ENCODE measurements at regions not wholly inside any gene's neighbourhood (a gene's known extent, or its start where the extent isn't known, plus 50 kb on each side); places are given as distances from the start of the nearest gene placed in this dataset.

DNA sequence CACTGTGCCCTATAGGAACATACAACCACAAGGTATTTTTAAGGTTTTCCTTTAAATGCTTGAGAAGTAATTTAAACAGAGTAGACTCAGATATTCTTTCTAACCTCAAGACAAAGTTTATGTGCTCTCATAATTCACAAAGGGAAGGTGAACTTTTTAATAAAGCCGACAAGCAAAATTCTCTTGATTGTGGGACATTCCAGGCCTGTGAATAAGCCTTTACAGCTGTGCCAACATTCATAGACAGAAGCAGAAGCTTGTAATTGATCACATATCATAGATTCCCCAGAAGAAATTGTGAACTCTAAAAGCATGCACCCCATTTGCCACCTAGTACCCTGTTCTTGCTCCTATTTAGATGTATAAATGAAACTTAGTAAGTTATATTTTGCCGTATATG is 1107.8 kb upstream of the SEMA6A start:
- Mint-ChIP-seq H3K27me3 (ENCODE audit: insufficient read depth, low read depth, poor library complexity) (no peaks in the 10 kb centered on the region), H3K36me3 (ENCODE audit: low read depth) (no peaks in the 10 kb centered on the region; the same call in 2 of the 3 replicates), H3K4me1 (peaks cover 5% of the 10 kb centered on the region; the same call in 2 of the 3 replicates), H3K27ac (no peak overlapping the region), H3K4me3 (no peak overlapping the region), H3K9me3 (no peaks in the 10 kb centered on the region)
- ATAC-seq (no peak), DNase-seq (ENCODE audit: low spot score) (no peak)
- H3K4me3 ChIP-seq: no peak overlapping the region
- no peaks in the 10 kb centered on the region for H3K79me2 ChIP-seq (replicated peaks; ENCODE audit: insufficient read depth)
- H3K4me1 ChIP-seq (ENCODE audit: insufficient read depth): no peaks in the 10 kb centered on the region
- H3K27me3 ChIP-seq (ENCODE audit: insufficient read depth): no peaks in the 10 kb centered on the region
- H3K36me3 ChIP-seq (ENCODE audit: insufficient read depth): no peaks in the 10 kb centered on the region
- H3F3A ChIP-seq (replicated peaks; ENCODE audit: low read depth): no peaks in the 10 kb centered on the region
- H4K20me1 ChIP-seq (replicated peaks; ENCODE audit: insufficient read depth): no peaks in the 10 kb centered on the region
- H3K4me2 ChIP-seq: no peak overlapping the region
- H3K27ac ChIP-seq (ENCODE audit: low read depth): no peak overlapping the region
- TF ChIP-seq, protein P1, sequence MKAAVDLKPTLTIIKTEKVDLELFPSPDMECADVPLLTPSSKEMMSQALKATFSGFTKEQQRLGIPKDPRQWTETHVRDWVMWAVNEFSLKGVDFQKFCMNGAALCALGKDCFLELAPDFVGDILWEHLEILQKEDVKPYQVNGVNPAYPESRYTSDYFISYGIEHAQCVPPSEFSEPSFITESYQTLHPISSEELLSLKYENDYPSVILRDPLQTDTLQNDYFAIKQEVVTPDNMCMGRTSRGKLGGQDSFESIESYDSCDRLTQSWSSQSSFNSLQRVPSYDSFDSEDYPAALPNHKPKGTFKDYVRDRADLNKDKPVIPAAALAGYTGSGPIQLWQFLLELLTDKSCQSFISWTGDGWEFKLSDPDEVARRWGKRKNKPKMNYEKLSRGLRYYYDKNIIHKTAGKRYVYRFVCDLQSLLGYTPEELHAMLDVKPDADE (IDR thresholded peaks at IDR 0.05): no peak
- TF ChIP-seq ZNF114 (CRISPR knock-in tag; IDR thresholded peaks at IDR 0.05) (no peak), JUNB (IDR thresholded peaks at IDR 0.05; ENCODE audit: unreplicated experiment) (no peak), ZNF331 (CRISPR knock-in tag; IDR thresholded peaks at IDR 0.05; ENCODE audit: low read depth) (no peak), CREB1 (CRISPR knock-in tag; IDR thresholded peaks at IDR 0.05; ENCODE audit: low read depth) (no peak), EZH2 (IDR thresholded peaks at IDR 0.05; ENCODE audit: low read depth, unreplicated experiment) (no peak), POLR2AphosphoS5 (IDR thresholded peaks at IDR 0.05; ENCODE audit: low read depth) (no peak), STAT1 (IDR thresholded peaks at IDR 0.05; ENCODE audit: unreplicated experiment) (no peak), EZH2phosphoT487 (IDR thresholded peaks at IDR 0.05; ENCODE audit: unreplicated experiment) (no peak), NANOG (IDR thresholded peaks at IDR 0.05; ENCODE audit: borderline replicate concordance) (no peak)
- TF ChIP-seq, protein P2, sequence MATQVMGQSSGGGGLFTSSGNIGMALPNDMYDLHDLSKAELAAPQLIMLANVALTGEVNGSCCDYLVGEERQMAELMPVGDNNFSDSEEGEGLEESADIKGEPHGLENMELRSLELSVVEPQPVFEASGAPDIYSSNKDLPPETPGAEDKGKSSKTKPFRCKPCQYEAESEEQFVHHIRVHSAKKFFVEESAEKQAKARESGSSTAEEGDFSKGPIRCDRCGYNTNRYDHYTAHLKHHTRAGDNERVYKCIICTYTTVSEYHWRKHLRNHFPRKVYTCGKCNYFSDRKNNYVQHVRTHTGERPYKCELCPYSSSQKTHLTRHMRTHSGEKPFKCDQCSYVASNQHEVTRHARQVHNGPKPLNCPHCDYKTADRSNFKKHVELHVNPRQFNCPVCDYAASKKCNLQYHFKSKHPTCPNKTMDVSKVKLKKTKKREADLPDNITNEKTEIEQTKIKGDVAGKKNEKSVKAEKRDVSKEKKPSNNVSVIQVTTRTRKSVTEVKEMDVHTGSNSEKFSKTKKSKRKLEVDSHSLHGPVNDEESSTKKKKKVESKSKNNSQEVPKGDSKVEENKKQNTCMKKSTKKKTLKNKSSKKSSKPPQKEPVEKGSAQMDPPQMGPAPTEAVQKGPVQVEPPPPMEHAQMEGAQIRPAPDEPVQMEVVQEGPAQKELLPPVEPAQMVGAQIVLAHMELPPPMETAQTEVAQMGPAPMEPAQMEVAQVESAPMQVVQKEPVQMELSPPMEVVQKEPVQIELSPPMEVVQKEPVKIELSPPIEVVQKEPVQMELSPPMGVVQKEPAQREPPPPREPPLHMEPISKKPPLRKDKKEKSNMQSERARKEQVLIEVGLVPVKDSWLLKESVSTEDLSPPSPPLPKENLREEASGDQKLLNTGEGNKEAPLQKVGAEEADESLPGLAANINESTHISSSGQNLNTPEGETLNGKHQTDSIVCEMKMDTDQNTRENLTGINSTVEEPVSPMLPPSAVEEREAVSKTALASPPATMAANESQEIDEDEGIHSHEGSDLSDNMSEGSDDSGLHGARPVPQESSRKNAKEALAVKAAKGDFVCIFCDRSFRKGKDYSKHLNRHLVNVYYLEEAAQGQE (IDR thresholded peaks at IDR 0.05; ENCODE audit: unreplicated experiment): no peak
- TF ChIP-seq, protein P3, sequence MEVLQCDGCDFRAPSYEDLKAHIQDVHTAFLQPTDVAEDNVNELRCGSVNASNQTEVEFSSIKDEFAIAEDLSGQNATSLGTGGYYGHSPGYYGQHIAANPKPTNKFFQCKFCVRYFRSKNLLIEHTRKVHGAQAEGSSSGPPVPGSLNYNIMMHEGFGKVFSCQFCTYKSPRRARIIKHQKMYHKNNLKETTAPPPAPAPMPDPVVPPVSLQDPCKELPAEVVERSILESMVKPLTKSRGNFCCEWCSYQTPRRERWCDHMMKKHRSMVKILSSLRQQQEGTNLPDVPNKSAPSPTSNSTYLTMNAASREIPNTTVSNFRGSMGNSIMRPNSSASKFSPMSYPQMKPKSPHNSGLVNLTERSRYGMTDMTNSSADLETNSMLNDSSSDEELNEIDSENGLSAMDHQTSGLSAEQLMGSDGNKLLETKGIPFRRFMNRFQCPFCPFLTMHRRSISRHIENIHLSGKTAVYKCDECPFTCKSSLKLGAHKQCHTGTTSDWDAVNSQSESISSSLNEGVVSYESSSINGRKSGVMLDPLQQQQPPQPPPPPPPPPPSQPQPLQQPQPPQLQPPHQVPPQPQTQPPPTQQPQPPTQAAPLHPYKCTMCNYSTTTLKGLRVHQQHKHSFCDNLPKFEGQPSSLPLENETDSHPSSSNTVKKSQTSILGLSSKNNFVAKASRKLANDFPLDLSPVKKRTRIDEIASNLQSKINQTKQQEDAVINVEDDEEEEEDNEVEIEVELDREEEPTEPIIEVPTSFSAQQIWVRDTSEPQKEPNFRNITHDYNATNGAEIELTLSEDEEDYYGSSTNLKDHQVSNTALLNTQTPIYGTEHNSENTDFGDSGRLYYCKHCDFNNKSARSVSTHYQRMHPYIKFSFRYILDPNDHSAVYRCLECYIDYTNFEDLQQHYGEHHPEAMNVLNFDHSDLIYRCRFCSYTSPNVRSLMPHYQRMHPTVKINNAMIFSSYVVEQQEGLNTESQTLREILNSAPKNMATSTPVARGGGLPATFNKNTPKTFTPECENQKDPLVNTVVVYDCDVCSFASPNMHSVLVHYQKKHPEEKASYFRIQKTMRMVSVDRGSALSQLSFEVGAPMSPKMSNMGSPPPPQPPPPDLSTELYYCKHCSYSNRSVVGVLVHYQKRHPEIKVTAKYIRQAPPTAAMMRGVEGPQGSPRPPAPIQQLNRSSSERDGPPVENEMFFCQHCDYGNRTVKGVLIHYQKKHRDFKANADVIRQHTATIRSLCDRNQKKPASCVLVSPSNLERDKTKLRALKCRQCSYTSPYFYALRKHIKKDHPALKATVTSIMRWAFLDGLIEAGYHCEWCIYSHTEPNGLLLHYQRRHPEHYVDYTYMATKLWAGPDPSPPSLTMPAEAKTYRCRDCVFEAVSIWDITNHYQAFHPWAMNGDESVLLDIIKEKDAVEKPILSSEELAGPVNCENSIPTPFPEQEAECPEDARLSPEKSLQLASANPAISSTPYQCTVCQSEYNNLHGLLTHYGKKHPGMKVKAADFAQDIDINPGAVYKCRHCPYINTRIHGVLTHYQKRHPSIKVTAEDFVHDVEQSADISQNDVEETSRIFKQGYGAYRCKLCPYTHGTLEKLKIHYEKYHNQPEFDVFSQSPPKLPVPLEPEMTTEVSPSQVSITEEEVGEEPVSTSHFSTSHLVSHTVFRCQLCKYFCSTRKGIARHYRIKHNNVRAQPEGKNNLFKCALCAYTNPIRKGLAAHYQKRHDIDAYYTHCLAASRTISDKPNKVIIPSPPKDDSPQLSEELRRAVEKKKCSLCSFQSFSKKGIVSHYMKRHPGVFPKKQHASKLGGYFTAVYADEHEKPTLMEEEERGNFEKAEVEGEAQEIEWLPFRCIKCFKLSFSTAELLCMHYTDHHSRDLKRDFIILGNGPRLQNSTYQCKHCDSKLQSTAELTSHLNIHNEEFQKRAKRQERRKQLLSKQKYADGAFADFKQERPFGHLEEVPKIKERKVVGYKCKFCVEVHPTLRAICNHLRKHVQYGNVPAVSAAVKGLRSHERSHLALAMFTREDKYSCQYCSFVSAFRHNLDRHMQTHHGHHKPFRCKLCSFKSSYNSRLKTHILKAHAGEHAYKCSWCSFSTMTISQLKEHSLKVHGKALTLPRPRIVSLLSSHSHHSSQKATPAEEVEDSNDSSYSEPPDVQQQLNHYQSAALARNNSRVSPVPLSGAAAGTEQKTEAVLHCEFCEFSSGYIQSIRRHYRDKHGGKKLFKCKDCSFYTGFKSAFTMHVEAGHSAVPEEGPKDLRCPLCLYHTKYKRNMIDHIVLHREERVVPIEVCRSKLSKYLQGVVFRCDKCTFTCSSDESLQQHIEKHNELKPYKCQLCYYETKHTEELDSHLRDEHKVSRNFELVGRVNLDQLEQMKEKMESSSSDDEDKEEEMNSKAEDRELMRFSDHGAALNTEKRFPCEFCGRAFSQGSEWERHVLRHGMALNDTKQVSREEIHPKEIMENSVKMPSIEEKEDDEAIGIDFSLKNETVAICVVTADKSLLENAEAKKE (CRISPR knock-in tag; IDR thresholded peaks at IDR 0.05): no peak
- TF ChIP-seq, protein P4, sequence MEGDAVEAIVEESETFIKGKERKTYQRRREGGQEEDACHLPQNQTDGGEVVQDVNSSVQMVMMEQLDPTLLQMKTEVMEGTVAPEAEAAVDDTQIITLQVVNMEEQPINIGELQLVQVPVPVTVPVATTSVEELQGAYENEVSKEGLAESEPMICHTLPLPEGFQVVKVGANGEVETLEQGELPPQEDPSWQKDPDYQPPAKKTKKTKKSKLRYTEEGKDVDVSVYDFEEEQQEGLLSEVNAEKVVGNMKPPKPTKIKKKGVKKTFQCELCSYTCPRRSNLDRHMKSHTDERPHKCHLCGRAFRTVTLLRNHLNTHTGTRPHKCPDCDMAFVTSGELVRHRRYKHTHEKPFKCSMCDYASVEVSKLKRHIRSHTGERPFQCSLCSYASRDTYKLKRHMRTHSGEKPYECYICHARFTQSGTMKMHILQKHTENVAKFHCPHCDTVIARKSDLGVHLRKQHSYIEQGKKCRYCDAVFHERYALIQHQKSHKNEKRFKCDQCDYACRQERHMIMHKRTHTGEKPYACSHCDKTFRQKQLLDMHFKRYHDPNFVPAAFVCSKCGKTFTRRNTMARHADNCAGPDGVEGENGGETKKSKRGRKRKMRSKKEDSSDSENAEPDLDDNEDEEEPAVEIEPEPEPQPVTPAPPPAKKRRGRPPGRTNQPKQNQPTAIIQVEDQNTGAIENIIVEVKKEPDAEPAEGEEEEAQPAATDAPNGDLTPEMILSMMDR (conservative IDR thresholded peaks at IDR 0.05; ENCODE audit: low read depth in 2 of 2): no peak
- no peak overlapping the region for H2AFZ ChIP-seq
- H3K9me2 ChIP-seq (ENCODE audit: insufficient read depth): peaks cover 13% of the 10 kb centered on the region; the same call in 1 of the 2 replicates

All from GM23338 (cell line).